IPS-18a (cell line): ENCODE measurements at regions not wholly inside any gene's neighbourhood (a gene's known extent, or its start where the extent isn't known, plus 50 kb on each side); places are given as distances from the start of the nearest gene placed in this dataset.

Source experiments
- H3K27ac ChIP-seq: one replicate; pipeline ENCODE4 v1.5.1; 2013; ENCODE audit warnings: low read length
- H3K27me3 ChIP-seq: one replicate; pipeline ENCODE4 v1.6.1; 2013; ENCODE audit warnings: mild to moderate bottlenecking, low read length; ENCODE audit not compliant: control insufficient read depth, insufficient read depth
- H3K36me3 ChIP-seq: one replicate; pipeline ENCODE4 v1.6.1; 2013; ENCODE audit warnings: low read depth, low read length; ENCODE audit not compliant: control insufficient read depth
- H3K4me1 ChIP-seq: one replicate; pipeline ENCODE4 v1.6.1; 2013; ENCODE audit warnings: low read depth, low read length; ENCODE audit not compliant: control insufficient read depth
- H3K4me3 ChIP-seq: one replicate; pipeline ENCODE4 v1.5.1; 2013; ENCODE audit warnings: low read length
- H3K9ac ChIP-seq: one replicate; pipeline ENCODE4 v1.6.1; 2013; ENCODE audit warnings: mild to moderate bottlenecking, low read length, moderate library complexity
- H3K9me3 ChIP-seq: one replicate; pipeline ENCODE4 v1.6.1; 2013; ENCODE audit warnings: low read depth, low read length; ENCODE audit not compliant: control insufficient read depth

- no peak overlapping the region for H3K4me3 ChIP-seq
- no peak overlapping the region for H3K9ac ChIP-seq
- peaks cover 6% of the 10 kb centered on the region for H3K4me1 ChIP-seq
- H3K9me3 ChIP-seq = no peaks in the 10 kb centered on the region
- H3K36me3 ChIP-seq = no peaks in the 10 kb centered on the region
- no peaks in the 10 kb centered on the region for H3K27me3 ChIP-seq
- no peak overlapping the region for H3K27ac ChIP-seq
These were observed 273.3 kb downstream of the FZD1 start for GRCh38 chr7:91537260-91538152.

- Histone ChIP-seq H3K4me3 (no peak overlapping the region), H3K36me3 (no peaks in the 10 kb centered on the region), H3K9ac (no peak overlapping the region), H3K9me3 (no peaks in the 10 kb centered on the region), H3K4me1 (peaks cover 6% of the 10 kb centered on the region), H3K27ac (no peak overlapping the region), H3K27me3 (no peaks in the 10 kb centered on the region)
These were observed 277.4 kb downstream of the FZD1 start for GRCh38 chr7:91541641-91542040.

GRCh38 chr7:91543646-91544045 is 279.4 kb downstream of the FZD1 start:
- Histone ChIP-seq H3K4me1 (no peaks in the 10 kb centered on the region), H3K4me3 (no peak overlapping the region), H3K9ac (no peak overlapping the region), H3K36me3 (no peaks in the 10 kb centered on the region), H3K27ac (no peak overlapping the region), H3K27me3 (no peaks in the 10 kb centered on the region), H3K9me3 (no peaks in the 10 kb centered on the region)

DNA sequence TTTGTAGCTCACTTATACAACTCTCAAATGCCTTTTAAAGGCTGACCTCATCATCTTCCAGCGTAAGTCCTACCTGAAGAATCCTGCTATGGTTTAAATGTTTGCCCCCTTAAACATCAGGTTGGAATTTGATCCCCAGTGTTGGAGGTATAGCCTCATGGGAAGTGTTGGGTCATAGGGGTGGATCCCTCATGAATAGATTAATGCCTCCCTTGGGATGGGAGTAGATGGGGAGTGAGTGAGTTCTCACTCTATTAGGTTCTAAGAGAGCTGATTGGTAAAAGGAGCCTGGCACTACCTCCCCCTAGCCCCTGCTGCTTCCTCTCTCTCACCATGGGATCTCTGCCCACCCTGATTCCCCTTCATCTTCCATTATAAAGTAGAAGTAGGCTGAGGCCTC is 285.6 kb downstream of the FZD1 start:
- Histone ChIP-seq H3K9me3 (no peaks in the 10 kb centered on the region), H3K4me1 (peaks cover 7% of the 10 kb centered on the region), H3K9ac (no peak overlapping the region), H3K27me3 (no peaks in the 10 kb centered on the region), H3K36me3 (no peaks in the 10 kb centered on the region), H3K27ac (no peak overlapping the region), H3K4me3 (no peak overlapping the region)

DNA sequence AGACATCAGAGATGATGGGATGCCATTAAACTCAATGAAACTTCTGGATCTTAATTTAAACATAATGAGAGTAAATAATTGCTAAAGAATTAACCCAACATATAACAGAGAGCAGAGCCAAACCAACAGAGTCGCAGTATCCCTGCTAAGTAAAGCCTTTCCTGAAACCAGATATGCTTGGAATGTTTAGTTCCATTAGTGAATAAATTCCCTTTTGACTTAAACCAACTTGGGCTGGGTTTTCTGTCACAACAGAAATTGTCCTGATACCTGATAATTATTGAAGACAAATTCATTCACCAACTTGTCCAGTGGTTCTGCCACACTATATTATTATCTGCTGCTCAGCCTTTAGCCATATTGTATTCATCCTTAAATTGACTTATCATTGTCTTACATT is 286.7 kb downstream of the FZD1 start:
- H3K9me3 ChIP-seq = no peaks in the 10 kb centered on the region
- no peak overlapping the region for H3K9ac ChIP-seq
- H3K27me3 ChIP-seq = no peaks in the 10 kb centered on the region
- H3K4me3 ChIP-seq = no peak overlapping the region
- H3K36me3 ChIP-seq = no peaks in the 10 kb centered on the region
- peaks cover 10% of the 10 kb centered on the region for H3K4me1 ChIP-seq
- H3K27ac ChIP-seq = no peak overlapping the region

DNA sequence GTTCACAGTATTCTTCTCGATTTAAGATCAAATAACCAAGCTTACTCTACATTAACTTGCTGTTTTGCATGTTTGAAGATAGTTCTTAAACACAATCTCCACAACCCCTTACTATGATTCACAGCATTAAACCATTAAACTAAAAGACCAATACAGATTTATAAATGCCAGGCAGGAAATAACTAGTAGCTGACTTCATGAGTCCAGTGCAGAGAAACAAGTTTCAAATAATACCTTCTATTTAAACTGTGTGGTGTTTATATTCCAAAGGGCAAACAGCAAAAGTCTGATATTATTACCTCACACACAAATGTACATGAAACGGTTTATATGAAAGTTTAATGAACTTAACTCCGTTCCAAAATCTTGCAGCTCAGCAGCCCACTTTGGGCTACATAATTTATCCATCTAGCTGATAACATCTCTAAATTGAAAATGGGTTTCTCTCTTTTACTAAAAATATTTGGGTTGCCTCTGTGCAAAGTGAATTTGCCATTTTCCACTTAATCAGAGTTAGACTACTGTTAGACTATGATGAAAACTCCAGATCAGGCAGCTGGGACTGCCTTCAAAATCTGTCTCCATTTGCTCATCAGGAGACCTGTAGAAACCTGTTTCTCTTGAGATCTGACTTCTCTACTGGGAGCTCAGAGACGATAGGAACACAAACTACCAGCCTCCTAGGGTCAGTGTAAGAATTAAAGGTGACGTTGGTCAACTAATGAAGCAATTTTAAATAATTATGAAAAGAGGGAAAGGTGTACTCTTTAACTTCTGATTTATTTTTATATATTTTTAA is 287.3 kb downstream of the FZD1 start:
- Histone ChIP-seq H3K36me3 (no peaks in the 10 kb centered on the region), H3K9ac (no peak overlapping the region), H3K4me1 (peaks cover 10% of the 10 kb centered on the region), H3K27ac (no peak overlapping the region), H3K27me3 (no peaks in the 10 kb centered on the region), H3K4me3 (no peak overlapping the region), H3K9me3 (no peaks in the 10 kb centered on the region)

- H3K9me3 ChIP-seq = no peaks in the 10 kb centered on the region
- H3K36me3 ChIP-seq = no peaks in the 10 kb centered on the region
- H3K27ac ChIP-seq = no peak overlapping the region
- H3K4me3 ChIP-seq = no peak overlapping the region
- H3K9ac ChIP-seq = no peak overlapping the region
- H3K4me1 ChIP-seq = peaks cover 10% of the 10 kb centered on the region
- no peaks in the 10 kb centered on the region for H3K27me3 ChIP-seq
These were observed 289.2 kb downstream of the FZD1 start for GRCh38 chr7:91553410-91553895.

DNA sequence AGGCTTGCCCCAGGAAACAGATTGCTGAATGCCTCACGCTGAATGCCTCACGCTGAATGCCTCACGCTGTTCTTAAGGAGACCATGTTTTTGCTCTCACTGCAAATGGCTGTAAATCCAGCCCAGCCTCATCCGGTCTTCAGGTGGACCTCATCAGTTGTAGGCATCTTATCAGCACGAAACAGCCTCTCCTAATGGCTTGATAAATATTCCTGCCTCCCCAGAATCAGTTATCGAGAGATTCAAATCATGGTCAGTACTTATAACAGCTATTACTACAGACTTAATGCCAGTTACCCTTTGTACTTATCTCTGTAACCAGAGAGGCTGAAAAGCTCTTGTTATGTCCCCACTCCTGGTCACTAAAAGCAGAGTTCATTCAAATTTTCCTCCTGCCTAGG is 290.6 kb downstream of the FZD1 start:
- Histone ChIP-seq H3K4me3 (no peak overlapping the region), H3K9me3 (no peaks in the 10 kb centered on the region), H3K36me3 (no peaks in the 10 kb centered on the region), H3K9ac (no peak overlapping the region), H3K27me3 (no peaks in the 10 kb centered on the region), H3K4me1 (peaks cover 10% of the 10 kb centered on the region), H3K27ac (no peak overlapping the region)

DNA sequence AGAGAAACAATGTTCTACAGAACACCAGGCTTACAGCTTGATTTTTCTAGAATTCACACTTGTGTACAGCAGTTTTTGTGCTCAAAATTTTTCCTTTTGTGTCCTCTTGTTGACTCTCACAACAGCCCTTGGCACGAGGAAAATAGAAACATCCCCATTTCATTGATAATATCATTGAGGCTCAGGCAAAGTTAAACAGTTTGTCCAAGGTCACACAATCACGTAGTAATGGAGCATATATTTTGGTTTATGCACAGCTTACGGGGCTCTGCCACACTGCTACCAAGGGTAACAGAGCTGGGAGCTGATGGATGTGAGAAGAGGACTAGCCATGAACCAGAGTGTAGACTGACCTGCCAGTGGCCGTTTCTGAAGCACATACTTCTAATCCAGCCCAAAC is 292.0 kb downstream of the FZD1 start:
- Histone ChIP-seq H3K36me3 (no peaks in the 10 kb centered on the region), H3K4me3 (no peak overlapping the region), H3K9me3 (no peaks in the 10 kb centered on the region), H3K27ac (no peak overlapping the region), H3K4me1 (peaks cover 10% of the 10 kb centered on the region), H3K9ac (no peak overlapping the region), H3K27me3 (no peaks in the 10 kb centered on the region)

DNA sequence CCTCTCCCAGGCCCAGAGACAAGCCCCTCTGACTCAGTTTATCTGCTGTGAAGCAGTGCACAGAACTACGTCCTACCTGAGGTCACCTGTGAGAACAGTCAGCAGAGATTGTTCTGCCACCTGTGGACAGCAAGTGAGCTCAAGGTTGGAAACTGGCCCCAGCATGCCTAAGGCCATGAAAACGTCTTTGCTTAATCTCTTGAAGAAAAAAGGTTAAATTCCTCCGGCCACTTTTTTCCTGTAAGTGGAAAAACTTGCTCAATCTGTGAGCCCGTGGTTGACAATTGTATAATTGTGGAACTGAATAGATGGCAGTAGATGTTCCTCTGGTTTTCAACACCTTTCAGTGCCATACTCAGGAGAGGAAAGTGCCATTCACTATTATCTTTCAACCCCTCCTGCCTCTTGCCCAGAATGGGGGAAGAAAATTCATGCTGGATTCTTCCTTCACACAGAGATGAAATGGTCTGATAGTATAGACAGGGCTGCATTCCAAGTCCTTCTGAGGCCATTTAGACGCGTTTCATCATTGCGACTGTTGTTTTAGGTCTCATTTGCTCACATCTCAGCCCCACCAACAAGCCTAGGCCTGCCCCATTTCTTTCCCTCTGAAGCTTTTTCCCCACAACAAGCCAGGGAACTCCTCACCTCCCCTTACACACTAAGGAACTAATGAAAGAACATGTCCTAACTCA is 292.9 kb downstream of the FZD1 start:
- H3K9ac ChIP-seq = no peak overlapping the region
- H3K27ac ChIP-seq = no peak overlapping the region
- H3K4me3 ChIP-seq = no peak overlapping the region
- peaks cover 10% of the 10 kb centered on the region for H3K4me1 ChIP-seq
- no peaks in the 10 kb centered on the region for H3K36me3 ChIP-seq
- H3K27me3 ChIP-seq = no peaks in the 10 kb centered on the region
- H3K9me3 ChIP-seq = no peaks in the 10 kb centered on the region

DNA sequence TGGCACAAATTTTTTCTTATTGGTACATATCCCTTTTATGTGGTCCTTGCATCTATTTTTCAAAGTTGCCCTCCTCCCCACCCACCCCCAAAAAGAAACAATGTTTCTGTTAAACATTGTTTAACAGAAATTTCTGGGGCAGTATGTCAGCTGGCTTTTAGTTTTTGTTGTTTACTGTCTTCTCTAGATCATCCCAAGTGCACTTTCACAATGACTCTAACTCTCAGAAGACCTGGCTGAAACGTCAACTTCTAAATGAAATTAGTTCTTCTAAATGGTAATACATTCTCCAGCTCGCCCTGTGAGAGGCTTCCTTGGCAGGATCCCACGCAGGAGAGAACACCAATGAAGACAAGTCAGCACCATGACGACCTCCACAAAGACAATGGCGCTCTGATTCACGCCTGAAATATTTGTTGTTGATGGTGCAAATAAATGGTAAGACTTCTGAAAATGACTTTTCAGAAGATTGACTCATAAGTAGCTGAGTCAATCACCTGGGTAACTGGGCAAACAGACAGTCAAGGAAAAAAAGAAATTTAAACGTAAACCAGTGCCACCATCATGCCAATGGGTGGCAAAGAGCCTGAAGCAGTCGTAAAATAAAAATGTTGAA is 293.7 kb downstream of the FZD1 start:
- H3K4me1 ChIP-seq = peaks cover 10% of the 10 kb centered on the region
- H3K27me3 ChIP-seq = no peaks in the 10 kb centered on the region
- H3K27ac ChIP-seq = no peak overlapping the region
- no peak overlapping the region for H3K4me3 ChIP-seq
- no peak overlapping the region for H3K9ac ChIP-seq
- H3K9me3 ChIP-seq = no peaks in the 10 kb centered on the region
- no peaks in the 10 kb centered on the region for H3K36me3 ChIP-seq
